ENCODE measurements at regions not wholly inside any gene's neighbourhood (a gene's known extent, or its start where the extent isn't known, plus 50 kb on each side); places are given as distances from the start of the nearest gene placed in this dataset.
"Not testable (repeated sequence)": the region's sequence is repeated elsewhere in the genome, so short reads cannot be mapped to it uniquely, and the experiment has no call there.

DNA sequence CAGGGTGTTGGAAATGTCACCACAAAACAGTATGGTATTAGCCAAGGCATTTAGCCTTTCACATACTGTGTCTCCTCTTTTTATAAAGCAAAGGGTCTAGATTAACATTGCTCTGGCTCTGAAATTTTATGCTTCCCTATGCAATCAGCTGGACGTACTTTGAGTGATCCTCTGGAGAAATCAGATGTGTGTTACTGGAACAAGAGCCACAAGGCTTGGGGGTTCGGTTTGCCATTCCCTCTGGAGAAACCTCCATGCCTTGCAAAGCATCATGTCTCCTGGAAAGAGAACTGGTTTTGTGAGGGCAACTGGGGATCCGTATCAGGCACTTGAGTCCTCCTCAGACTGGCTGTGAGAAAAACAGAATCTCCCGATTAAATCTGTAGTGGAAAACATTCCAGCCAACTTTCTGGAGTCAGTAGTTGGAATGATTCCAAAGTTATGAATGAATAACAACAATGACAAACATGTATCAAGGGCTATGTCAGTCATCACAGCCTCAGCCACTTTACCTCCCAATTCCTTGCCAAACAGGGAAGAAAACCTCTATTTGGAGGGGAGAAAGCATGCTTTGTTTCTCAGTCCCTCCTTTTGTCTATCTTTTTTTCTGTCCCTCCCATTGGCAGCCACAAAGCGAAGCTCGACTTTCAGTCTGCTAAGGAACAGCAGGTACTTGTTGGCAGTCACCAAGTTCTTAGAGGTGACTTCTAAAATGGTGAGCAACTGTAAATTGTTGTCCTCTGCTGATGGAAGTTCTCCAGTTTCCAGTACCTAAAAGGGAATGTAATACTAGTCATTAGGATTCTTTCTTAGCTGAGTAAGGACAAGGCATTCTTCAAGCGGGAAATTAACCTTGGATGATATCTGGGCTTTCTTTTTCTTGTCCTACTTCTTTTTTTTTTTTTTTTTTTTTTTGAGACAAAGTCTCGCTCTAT is 864.8 kb upstream of the AUTS2 start:
- no peak for DNase-seq

GRCh38 chr7:68734431-68734830 is 863.8 kb upstream of the AUTS2 start:
- DNase-seq, result no peak

- no peak for DNase-seq
Observed at GRCh38 chr7:68739306-68739705, 859.0 kb upstream of the AUTS2 start.

GRCh38 chr7:68744036-68744435 is 854.2 kb upstream of the AUTS2 start:
- DNase-seq, result no peak

GRCh38 chr7:68748934-68749900 is 849.1 kb upstream of the AUTS2 start:
- no peak for DNase-seq

- DNase-seq, result no peak
Observed at GRCh38 chr7:68752485-68753178, 845.6 kb upstream of the AUTS2 start.

DNA sequence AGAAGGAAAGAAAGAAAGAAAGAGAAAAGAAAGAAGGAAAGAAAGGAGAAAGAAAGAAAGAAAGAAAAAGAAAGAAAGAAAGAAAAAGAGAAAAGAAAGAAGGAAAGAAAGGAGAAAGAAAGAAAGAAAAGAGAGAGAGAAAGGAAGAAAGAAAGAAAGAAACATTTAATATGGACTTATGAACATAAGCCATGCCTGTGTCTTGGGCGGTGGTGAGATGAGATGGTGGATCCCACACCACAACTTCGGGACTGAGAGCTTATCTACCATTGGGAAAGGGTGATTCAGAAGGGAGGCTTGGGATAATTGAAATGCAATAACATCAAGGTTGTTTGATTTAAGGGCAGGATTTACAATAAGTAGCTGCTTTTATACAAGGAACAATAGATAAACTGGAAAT is 843.9 kb upstream of the AUTS2 start:
- no peak for DNase-seq

GRCh38 chr7:68756986-68757495 is 841.2 kb upstream of the AUTS2 start:
- no peak for DNase-seq

DNA sequence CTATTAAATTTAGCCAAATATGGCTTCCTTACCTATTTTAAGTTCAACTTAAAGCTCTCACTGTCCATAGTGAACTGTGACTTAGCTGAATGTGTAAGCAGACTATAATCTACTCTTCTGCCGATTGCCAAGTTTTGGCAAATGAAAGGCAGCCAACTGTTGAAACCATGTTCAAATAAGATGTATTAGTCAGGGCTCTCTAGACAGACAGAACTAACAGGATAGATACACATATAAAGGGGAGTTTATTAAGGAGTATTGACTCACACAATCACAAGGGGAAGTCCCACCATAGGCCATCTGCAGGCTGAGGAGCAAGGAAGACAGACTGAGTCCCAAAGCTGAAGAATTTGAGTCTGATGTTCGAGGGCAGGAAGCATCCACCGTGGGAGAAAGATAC is 837.7 kb upstream of the AUTS2 start:
- DNase-seq, result no peak

GRCh38 chr7:68767462-68767861 is 830.8 kb upstream of the AUTS2 start:
- DNase-seq, result no peak

GRCh38 chr7:68770649-68771048 is 827.6 kb upstream of the AUTS2 start:
- peak; percentile 54 for DNase-seq

GRCh38 chr7:68776326-68776725 is 821.9 kb upstream of the AUTS2 start:
- DNase-seq, result no peak

GRCh38 chr7:68783684-68784083 is 814.6 kb upstream of the AUTS2 start:
- DNase-seq, result no peak

DNA sequence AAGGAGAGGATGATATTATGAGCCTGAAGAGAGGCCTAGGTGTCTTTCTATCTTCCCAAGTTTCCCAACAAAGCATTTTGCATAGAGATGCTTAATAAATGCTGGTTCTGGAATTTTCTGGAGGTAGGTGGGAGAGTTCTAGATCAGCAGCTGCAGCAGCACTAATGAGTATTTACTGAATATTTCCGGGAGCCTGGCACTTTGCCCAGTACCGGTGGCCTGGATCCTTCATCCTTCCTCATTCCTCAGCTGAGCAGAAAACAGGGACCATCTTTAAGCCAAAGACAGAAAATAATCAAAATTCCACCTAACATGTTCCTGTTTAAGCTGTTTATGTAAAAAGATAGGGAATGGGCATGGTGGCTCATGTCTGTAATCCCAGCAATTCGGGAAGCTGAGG is 813.2 kb upstream of the AUTS2 start:
- DNase-seq, result no peak

- DNase-seq, result peak; percentile 22
Observed at GRCh38 chr7:68787566-68787965, 810.7 kb upstream of the AUTS2 start.

DNA sequence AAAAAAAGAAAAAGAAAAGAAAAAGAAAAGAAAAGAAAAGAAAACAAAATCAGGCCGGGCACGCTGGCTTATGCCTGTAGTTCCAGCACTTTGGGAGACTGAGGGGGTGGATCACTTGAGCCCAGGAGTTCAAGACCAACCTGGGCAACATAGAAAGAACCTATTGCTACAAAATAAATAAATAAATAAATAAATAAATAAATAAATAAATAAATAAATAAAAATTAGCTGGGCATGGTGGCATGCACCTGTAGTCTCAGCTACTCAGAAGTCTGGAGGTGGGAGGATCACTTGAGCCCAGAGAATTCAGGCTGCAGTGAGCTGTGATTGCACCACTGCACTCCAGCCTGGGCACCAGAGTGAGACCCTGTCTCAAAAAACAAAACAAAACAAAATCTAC is 809.7 kb upstream of the AUTS2 start:
- DNase-seq, result not testable (repeated sequence)

DNA sequence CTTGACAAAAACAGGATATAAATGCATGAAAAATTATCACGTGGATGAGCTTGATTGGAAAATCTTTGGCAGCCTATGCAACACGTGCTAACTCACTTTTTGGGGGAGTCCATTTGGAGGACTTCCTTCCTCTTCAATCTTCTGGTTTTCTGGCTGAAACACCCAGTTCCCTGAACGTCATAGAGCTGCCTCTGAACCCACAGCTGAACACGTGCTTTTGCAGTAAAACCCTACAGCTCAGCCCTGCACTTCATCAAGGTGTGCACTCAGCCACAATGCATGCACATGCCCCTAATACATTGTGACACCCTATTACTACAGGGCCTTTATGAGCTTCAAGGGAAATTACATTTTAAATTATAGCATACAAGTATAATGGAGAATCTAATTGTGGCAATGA is 808.7 kb upstream of the AUTS2 start:
- DNase-seq, result no peak

- no peak for DNase-seq
Observed at GRCh38 chr7:68792351-68792750, 805.9 kb upstream of the AUTS2 start.

DNA sequence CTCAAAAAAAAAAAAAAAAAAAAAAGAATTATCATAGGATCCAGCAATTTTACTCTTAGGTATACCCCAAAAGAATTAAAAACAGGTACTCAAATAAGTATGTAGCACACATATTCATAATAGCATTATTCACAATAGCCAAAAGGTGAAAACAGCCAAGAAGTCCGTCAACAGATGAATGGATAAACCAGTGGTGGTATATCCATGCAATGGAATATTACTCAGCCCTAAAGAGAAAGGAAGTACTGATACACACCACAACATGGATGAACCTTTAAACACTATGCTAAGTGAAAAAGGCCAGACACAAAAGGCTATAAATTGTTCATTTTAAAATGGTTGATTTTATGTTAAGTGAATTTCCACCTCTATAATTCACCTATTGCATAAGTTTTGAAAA is 804.8 kb upstream of the AUTS2 start:
- DNase-seq, result no peak

- no peak for DNase-seq
Observed at GRCh38 chr7:68800316-68800715, 798.0 kb upstream of the AUTS2 start.

DNA sequence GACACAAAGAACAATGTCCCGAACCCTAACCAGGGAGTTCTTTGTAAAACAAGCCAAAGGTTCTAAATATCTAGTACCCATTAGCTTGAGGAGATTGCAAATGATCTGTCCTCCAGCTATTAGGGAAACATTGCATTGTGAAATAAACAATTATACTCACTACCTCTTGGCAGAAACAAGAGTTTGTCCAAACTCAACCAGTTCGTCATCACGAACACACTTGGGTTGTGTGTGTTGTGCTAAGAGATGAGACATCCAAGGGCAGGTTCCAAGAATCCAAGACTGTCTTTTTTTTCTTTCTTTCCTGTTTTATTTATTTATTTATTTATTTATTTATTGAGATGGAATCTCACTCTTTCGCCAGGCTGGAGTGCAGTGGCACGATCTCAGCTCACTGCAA is 793.1 kb upstream of the AUTS2 start:
- no peak for DNase-seq

- DNase-seq, result no peak
Observed at GRCh38 chr7:68807666-68808065, 790.6 kb upstream of the AUTS2 start.

DNA sequence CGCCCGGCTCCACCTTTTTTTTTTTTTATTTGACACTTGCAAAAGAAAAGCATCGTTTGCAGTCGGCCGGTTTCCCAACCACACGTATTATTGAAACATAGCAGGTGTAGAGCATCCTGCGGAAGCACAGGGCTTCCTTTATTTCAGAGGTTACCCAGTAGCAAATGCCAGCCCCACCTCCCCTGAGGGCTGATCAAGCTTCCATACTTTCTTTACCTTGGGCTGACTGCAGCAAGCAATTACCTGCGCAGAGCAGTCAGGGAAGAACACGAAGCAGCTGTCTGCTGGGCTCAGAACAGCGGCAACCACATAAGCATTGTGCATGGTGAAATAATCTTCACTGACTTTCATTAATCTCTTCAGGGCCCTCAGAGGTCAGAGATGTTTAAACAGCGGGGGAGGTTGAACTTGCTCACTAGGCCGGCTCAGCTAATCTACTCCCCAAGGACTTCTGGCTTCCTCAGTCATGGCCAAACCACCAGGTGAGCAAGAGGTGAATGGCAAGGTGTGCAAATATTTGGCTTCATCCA is 784.7 kb upstream of the AUTS2 start:
- peak; percentile 70 for DNase-seq
